ENCODE measurements at regions not wholly inside any gene's neighbourhood (a gene's known extent, or its start where the extent isn't known, plus 50 kb on each side); places are given as distances from the start of the nearest gene placed in this dataset.

- no peak for TF ChIP-seq CTCF (IDR thresholded peaks at IDR 0.05)
- TF ChIP-seq EZH2 (IDR thresholded peaks at IDR 0.05; ENCODE audit: borderline replicate concordance, insufficient read depth, low read depth, low read length, poor library complexity, severe bottlenecking) = no peak
These were observed 377.5 kb upstream of the CYRIA start for GRCh38 chr2:17043173-17043572.
